ENCODE measurements at regions not wholly inside any gene's neighbourhood (a gene's known extent, or its start where the extent isn't known, plus 50 kb on each side); places are given as distances from the start of the nearest gene placed in this dataset.

GRCh38 chr5:74257645-74258313 is 382.7 kb downstream of the ENC1 start:
- TF ChIP-seq CTCF (IDR thresholded peaks at IDR 0.05): no peak
- ATAC-seq (peak; percentile 95), DNase-seq (peak; percentile 79 to 85 (median 83))
- peaks cover 13% of the 10 kb centered on the region for H3K4me1 ChIP-seq (ENCODE audit: low read depth)
- no peak overlapping the region for H3K4me3 ChIP-seq
- intact Hi-C loops (cut with DNase I, micrococcal nuclease): no loop called here
- H3K9me3 ChIP-seq: no peaks in the 10 kb centered on the region
- no peaks in the 10 kb centered on the region for H3K36me3 ChIP-seq (ENCODE audit: low read depth)

DNA sequence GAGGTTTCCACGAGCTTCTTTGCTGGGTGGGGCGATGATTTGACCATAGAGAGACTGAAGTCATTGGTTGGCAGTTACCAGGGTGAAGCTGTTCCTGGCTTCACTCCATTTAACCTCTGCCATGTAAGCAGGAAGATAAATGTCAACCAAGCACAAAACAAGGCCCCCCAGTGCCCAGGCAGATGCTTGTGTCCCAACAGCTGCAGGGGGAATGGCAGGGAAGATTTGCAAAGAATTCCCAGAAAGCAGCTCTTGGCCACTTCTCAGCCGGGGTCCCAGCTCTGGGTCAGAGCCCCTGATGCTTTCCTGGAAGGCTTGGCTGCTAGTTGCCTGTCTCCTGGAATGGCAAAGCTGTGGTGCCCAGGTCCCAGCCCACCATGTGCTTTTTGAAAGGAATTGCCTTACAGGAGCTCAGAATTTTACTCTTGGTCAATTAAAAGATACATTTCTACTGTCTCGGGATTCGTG is 383.4 kb downstream of the ENC1 start:
- DNase-seq (peak in 2 of 3 donors; percentile 40 to 47), ATAC-seq (peak; percentile 17)
- Histone ChIP-seq H3K4me3 (no peak overlapping the region), H3K4me1 (ENCODE audit: low read depth) (peaks cover 13% of the 10 kb centered on the region), H3K9me3 (no peaks in the 10 kb centered on the region), H3K36me3 (ENCODE audit: low read depth) (no peaks in the 10 kb centered on the region)
- intact Hi-C loops (cut with DNase I, micrococcal nuclease): no loop called here
- no peak for TF ChIP-seq CTCF (IDR thresholded peaks at IDR 0.05)

DNA sequence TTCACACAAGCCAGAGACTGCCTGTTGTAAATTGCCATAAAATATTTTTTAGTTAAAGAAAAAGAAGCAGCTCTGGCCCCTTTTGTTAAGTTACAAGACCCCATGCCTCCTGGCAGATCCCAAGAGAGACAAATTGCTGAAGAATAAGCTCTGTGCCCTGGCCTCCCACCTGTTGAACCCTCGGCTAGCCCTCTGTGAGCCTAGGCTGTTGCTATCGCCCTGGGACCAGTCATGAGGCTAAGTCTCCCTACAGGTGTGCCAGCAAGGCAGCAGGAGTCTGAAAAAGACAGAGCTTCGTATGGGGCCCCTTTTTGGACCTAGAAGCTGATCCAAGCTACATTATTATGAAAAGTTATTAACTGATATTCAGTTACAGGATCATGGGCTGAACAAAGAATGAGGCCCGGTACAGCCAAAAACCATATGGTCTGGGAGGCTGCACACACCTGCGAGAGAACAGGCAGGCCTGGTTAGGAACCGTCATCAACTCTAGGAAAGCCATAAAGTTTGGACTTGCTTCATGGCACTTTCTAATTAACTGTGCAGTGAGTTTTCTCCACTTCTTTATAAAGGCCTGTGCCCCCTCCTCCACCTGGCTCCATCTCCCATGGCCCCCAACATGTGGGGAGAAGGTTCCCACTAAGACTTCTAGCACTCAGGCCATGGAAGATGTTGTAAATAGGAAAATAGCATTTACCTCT is 384.7 kb downstream of the ENC1 start:
- no peaks in the 10 kb centered on the region for H3K36me3 ChIP-seq (ENCODE audit: low read depth)
- H3K4me3 ChIP-seq: no peak overlapping the region
- no peaks in the 10 kb centered on the region for H3K9me3 ChIP-seq
- intact Hi-C loops (cut with DNase I, micrococcal nuclease): no loop called here
- peaks cover 13% of the 10 kb centered on the region for H3K4me1 ChIP-seq (ENCODE audit: low read depth)
- TF ChIP-seq CTCF (IDR thresholded peaks at IDR 0.05): no peak
- DNase-seq (no peak), ATAC-seq (no peak)

GRCh38 chr5:74254257-74254656 is 386.3 kb downstream of the ENC1 start:
- no peak for DNase-seq
- intact Hi-C loops (cut with DNase I, micrococcal nuclease): no loop called here
- Histone ChIP-seq H3K36me3 (ENCODE audit: low read depth) (no peaks in the 10 kb centered on the region), H3K9me3 (no peaks in the 10 kb centered on the region), H3K4me3 (no peak overlapping the region), H3K4me1 (ENCODE audit: low read depth) (peaks cover 13% of the 10 kb centered on the region)
- ATAC-seq: no peak
- TF ChIP-seq CTCF (IDR thresholded peaks at IDR 0.05): no peak

GRCh38 chr5:74252044-74252443 is 388.5 kb downstream of the ENC1 start:
- no peak for ATAC-seq
- Histone ChIP-seq H3K4me3 (no peak overlapping the region), H3K4me1 (ENCODE audit: low read depth) (peaks cover 7% of the 10 kb centered on the region), H3K9me3 (no peaks in the 10 kb centered on the region), H3K36me3 (ENCODE audit: low read depth) (no peaks in the 10 kb centered on the region)
- intact Hi-C loops (cut with DNase I, micrococcal nuclease): no loop called here
- no peak for DNase-seq
- no peak for TF ChIP-seq CTCF (IDR thresholded peaks at IDR 0.05)
